ENCODE measurements at regions not wholly inside any gene's neighbourhood (a gene's known extent, or its start where the extent isn't known, plus 50 kb on each side); places are given as distances from the start of the nearest gene placed in this dataset.

DNA sequence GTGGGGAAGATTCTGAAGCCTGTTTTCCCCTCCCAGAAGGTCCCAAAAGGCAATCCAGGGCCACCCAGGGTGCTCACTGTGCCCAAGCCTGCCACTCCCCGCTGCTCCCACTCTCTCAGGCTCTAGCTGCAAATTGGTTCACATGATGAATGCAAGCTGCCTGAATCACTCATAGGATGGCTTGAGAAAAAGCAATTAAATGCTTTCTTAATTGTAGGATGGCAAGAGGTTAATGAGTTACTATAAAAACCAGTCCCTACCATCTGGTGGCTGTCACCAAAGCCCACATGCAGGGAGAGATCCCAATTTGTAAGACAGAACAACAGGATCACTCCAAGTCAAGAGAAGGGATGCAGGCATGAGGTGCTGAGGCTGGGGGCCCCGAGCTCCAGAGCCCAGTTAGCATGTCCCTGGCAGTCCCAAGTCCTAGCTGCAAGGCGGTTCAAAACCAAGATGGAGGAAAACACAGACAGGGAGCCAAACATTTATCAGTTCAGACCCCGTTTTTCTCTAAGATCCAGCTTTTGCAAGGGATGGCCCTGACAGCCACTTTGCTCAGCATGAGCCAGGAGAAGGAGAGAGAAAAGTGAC, 207.1 kb downstream of the UACA start:
- TF ChIP-seq ZNF274 (IDR thresholded peaks at IDR 0.05; ENCODE audit: low read depth, low read length) = no peak
- no peak overlapping the region for H3K4me3 ChIP-seq (ENCODE audit: low read length)

DNA sequence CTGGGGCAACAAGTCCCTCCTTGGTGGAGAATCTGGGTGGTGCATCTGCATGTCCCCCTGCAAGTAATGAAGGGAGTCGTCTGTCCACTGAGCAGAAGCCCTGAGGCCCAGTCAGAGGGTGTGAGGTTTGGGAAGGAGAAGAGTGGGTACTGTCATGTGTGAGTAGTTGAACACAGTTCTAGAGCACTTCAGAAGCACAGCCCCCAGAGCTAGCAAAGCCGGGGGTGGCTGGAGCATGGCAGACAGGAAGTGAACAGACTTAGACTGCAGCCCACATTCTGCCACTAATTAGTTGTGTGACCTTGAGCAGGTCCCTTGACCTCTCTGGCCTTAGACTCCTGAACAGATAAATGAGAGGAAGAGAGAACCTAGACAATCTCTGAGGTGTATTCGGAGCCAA, 207.6 kb downstream of the UACA start:
- TF ChIP-seq ZNF274 (IDR thresholded peaks at IDR 0.05; ENCODE audit: low read depth, low read length) = no peak
- no peak overlapping the region for H3K4me3 ChIP-seq (ENCODE audit: low read length)

DNA sequence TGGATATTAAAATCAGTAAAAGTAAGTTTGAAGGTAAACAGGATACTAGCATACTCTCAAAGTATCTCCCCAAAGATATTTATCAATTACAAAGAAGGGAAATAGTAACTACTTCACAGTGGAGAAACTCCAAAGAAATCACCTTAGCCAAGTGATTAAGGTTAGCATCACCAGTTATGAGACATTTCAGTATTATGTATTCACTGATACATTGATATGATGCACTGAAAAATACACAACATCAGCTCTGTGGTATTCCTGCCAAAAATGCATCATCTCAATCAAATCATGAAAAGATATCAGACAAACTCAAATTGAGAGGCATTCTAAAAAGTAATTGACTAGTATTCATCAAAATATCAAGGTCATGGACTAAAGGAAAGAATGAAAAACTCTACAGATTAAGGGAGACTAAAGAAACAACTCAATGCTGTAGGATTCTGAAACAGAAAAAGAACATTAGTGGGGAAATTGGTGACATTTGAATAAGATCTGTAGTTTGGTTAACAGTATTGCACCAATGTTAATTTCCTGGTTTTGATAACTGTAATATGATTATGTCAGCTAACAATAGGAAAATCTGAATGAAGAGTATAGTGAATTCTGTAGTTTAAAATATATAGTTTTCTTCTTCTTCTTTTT, 215.4 kb downstream of the UACA start:
- H3K4me3 ChIP-seq (ENCODE audit: low read length) = no peak overlapping the region
- TF ChIP-seq ZNF274 (IDR thresholded peaks at IDR 0.05; ENCODE audit: low read depth, low read length) = no peak

DNA sequence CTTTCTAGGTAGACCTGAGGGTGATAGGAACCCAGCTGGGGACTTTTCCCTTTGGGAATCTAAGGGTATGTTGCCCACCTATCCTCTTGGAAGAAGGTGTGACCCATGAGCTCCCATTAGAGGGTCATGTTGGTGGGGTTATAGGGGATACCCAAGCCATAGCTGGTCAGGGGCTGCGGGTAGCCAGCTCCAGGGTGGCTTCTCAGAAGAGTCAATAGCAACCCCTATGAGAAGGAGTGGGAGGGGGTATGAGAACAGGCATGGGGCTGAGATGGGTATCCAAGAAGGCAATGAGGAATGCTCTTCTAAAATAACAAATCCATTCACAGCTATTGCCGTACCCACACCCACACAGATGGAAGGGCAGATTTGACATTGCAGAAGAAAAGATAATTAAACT, 217.8 kb downstream of the UACA start:
- no peak overlapping the region for H3K4me3 ChIP-seq (ENCODE audit: low read length)
- TF ChIP-seq ZNF274 (IDR thresholded peaks at IDR 0.05; ENCODE audit: low read depth, low read length) = no peak

DNA sequence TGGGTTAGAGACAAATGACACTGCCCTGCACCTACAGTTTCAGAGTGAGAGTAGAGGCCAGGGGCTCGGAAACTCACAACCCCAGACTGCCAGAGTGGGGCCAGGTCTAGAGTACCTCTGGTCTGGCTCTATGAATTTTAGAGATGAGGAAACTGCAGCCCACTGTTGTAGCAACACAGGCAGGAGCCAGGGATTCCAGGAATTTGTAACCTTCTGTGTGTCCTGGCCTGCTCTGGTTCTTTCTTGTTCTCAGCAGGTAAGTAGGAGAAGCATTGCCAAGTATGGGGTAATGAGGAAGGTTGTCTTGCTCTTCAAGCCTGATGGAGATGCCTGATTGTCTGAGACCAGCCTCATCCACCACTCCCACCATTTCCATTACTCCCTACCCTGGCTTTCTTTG, 221.8 kb downstream of the UACA start:
- no peak for TF ChIP-seq ZNF274 (IDR thresholded peaks at IDR 0.05; ENCODE audit: low read depth, low read length)
- H3K4me3 ChIP-seq (ENCODE audit: low read length) = no peak overlapping the region

DNA sequence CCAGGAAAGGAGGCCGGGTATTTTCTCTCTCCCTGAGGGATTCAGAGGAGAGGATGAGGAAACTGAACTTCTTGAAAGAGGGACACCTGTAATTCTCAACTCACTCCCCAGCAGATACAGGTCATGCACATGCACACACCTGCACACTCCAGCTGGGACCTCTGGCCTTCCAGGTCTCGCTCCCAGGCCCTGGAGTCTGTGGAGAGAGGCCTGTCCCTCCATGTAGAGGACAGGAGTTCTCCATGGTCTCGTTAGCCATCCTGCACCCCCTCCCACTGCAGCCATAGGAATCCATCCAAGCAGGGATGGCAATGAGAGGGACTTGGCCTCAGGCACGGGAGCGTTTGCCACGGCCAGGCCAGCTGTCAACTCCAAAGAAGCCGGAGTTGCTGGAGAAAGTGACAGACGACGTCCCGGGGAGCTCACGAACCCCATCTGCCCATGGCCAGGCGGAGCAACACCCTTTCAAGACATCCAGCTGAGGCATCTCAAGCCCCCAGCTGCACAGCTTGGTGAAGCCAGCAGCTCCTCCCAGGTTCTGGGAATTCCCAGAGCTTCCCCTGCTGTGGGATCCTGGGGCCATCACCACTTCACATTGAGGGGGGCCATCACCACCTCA, 223.3 kb downstream of the UACA start:
- no peak for TF ChIP-seq ZNF274 (IDR thresholded peaks at IDR 0.05; ENCODE audit: low read depth, low read length)
- no peak overlapping the region for H3K4me3 ChIP-seq (ENCODE audit: low read length)

DNA sequence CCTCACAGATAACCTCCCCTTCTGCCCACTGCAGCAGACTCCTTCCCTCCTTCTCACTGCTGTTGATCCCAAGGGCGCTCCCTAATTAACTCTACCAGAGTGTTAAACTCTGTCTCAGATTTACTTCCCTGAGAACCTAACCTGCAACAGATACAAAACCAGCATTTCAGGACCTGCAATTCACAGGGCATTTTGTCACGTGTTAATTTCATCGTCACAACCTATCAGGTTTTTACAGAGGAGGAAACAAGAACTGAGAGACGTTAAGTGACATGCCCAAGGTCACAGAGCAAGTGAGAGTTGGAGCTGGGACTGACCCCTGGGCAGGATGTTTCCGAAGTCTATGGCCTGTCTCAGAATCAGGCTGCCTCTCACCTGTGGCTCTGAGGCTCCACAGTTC, 223.9 kb downstream of the UACA start:
- H3K4me3 ChIP-seq (ENCODE audit: low read length) = no peak overlapping the region
- no peak for TF ChIP-seq ZNF274 (IDR thresholded peaks at IDR 0.05; ENCODE audit: low read depth, low read length)

DNA sequence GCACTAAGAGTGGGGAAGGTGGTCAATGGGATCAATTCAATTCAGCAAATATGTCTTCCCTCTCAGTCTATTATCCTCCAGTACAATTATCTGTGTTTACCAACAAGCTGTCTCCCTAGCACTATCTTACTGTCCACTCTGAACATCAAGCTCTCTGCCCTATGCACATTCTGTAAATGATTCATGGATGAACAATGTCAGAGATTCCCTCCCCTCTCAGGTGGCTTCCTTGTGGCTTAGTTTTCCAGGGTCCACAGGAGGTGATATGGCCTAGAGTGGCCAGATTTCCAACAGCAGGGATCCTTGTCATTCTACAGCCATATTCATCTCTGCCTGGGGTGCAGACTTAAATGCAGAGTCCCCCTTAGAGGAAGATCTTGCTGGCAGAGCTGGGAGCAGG, 225.1 kb downstream of the UACA start:
- no peak overlapping the region for H3K4me3 ChIP-seq (ENCODE audit: low read length)
- no peak for TF ChIP-seq ZNF274 (IDR thresholded peaks at IDR 0.05; ENCODE audit: low read depth, low read length)

DNA sequence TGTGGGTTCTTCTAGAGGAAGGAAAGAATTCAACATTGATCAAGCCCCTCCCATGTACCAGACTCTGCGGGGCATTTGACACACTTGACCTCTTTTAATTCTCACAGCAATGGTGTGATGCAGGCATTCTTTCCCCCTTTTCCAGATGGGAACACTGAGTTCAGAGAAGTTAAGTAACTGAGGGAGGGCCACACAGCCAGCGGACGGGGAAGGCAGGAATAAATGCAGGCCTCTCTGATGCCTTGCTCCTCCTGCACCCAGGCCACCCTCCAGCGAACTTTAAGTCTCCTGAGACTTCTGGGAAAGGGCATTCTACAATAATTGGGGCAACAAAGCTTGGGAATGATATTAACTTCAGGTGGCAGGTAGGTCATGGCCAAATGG, 227.4 kb downstream of the UACA start:
- no peak overlapping the region for H3K4me3 ChIP-seq (ENCODE audit: low read length)
- TF ChIP-seq ZNF274 (IDR thresholded peaks at IDR 0.05; ENCODE audit: low read depth, low read length) = no peak

DNA sequence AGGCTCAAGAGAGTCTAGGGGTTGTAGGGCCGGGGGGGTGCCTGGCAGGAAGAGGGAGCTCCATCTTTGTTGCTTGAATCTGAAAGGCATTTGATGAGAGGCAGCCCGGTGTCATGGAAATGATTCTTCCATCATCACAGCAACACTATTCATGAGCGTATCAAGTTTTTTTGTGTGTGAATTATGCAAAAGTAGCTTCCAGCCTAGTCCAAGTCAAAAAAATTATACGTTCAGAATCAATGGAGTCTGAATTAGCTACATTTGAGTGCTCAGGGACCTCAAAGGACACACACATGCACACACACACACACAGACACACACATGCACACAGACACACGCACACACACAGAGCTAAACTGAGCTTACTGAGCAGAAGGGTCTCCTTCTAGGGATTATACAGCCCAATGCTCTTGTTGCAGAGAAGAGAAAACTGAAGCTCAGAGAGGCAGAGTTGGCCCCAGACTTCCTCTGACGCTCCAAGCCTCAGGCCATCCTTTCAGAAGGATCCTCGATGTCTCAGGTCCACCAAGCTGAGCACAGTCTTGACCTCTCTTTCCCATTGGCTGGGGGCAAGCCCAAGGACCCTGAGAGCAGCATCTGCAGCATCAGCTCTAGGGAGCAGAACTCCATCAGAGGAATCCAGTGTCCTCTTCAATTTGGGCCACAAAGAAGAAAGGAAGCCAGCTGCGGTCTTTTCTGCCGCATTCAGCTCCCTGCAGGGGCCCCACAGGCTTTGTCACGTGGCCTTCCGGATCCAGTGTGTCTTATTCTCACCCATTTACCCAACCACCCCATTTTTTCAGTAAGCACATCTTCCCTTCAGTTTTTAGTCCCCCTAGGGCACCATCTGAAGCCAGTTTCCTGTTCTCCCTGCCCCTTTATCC, 228.0 kb downstream of the UACA start:
- H3K4me3 ChIP-seq (ENCODE audit: low read length) = no peak overlapping the region; the same call in 1 of the 2 replicates

DNA sequence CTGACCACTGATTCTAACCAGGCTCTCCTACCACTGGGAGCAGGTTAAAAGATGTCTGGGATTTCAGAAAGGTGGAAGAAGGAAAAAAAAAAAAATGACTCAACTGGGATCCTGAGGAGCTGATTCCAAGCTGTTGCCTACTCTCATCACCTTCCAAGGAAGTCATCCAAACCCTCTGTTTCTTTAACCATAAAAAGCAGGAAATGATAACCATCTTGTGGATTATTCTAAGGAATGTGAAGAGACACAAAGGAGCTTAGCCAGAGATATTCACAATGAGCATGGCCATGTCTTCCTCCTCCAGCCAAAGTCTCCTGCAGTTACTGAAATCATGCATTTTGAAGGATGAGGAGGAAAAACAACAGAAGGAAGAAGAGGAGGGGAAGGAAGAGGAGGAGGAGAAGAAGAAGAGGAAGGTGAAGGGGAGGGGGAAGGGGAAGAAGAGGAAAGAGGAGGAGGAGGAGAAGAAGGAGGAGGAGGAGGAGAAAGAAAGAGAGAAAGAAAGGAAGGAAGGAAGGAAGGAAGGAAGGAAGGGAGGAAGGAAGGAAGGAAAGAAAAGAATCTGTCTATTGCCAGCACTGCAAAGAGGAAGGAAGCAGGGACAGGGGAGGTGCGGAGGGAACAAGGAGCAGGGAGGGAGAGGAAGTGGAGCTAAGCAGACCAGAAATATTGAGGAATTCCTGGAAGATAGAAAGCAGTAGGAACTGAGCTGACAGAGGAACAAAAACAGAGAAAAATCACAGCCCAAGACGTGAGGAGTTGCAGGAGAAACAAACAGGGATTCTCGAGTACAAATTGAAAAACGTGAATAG, 229.2 kb downstream of the UACA start:
- no peak overlapping the region for H3K4me3 ChIP-seq (ENCODE audit: low read length)

More for the DNA sequence above, 228.0 kb downstream of the UACA start:
- TF ChIP-seq ZNF274 (IDR thresholded peaks at IDR 0.05; ENCODE audit: low read depth, low read length) = no peak

DNA sequence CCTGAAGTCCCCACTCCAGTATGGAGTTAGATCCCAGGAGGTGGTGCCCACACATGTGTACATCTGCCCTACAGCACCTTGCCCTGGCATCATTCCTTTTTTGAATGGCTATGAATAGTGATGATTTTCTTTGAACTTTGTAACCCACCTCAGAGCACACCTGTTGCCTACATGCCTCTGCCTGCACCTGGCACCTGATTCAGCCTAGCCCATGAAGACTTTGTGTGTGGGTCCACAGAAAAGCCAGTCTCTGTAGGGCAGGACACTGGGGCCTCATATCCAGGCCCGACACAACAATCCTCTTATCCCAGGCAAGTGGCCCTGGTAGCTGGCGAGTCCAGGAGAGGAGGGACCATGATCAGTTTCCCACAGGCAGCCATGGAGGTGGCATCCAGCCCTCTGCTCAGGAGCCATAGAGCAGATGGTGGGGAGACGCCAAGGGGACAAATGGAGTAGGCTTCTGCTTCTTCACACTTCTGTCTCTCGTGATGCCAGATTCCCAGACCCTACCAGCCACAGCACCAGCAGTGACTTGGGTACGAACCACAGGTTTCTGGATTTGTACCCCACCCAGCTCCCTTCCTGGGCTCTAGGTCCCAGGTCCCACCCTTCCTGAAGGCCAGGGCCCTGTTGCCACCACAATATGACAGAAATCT, 230.7 kb downstream of the UACA start:
- TF ChIP-seq ZNF274 (IDR thresholded peaks at IDR 0.05; ENCODE audit: low read depth, low read length) = no peak
- H3K4me3 ChIP-seq (ENCODE audit: low read length) = no peak overlapping the region

More for the DNA sequence above, 229.2 kb downstream of the UACA start:
- TF ChIP-seq ZNF274 (IDR thresholded peaks at IDR 0.05; ENCODE audit: low read depth, low read length) = no peak

DNA sequence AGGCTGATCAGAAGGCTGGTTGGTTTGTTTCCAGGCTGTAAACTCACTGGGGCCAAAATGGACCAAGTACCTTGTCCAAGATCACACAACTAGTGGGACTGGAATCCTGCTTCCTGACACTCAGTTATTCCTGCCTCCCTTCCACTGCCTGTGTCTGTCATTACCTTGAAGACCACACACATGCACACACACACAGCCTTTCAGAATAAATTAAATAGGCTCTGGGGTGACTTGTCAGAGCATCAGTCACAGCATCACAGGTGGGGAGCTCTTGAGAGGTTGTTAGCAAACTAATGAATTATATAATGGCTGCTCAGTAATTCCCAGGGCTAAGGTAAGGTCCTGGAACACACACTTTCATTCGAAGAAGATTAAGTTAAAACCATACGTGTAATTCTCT, 231.8 kb downstream of the UACA start:
- TF ChIP-seq ZNF274 (IDR thresholded peaks at IDR 0.05; ENCODE audit: low read depth, low read length) = no peak
- no peak overlapping the region for H3K4me3 ChIP-seq (ENCODE audit: low read length)
